Astrocyte of the cerebellum (primary cell): ENCODE measurements at regions not wholly inside any gene's neighbourhood (a gene's known extent, or its start where the extent isn't known, plus 50 kb on each side); places are given as distances from the start of the nearest gene placed in this dataset.

Experiments
- DNase-seq: peaks from one replicate; pipeline ENCODE4 v3.0.0-alpha.2; 2011; ENCODE audit warnings: low read depth
- H3K4me3 ChIP-seq: 2 replicates; pipeline ENCODE4 v1.5.1; 2011; ENCODE audit warnings: mild to moderate bottlenecking, low read depth, low read length, moderate library complexity
- in situ Hi-C: cut with HindIII; loops from 2 replicates; pipeline ENCODE4 v1.10.0; 2017; ENCODE audit warnings: low sequenced_read_pairs
- TF ChIP-seq, protein P1 (sequence below): IDR thresholded peaks from 2 replicates; pipeline ENCODE4 v1.5.1; 2012; ENCODE audit warnings: low read length, low read depth, moderate library complexity, mild to moderate bottlenecking; ENCODE audit errors: missing control alignments

DNA sequence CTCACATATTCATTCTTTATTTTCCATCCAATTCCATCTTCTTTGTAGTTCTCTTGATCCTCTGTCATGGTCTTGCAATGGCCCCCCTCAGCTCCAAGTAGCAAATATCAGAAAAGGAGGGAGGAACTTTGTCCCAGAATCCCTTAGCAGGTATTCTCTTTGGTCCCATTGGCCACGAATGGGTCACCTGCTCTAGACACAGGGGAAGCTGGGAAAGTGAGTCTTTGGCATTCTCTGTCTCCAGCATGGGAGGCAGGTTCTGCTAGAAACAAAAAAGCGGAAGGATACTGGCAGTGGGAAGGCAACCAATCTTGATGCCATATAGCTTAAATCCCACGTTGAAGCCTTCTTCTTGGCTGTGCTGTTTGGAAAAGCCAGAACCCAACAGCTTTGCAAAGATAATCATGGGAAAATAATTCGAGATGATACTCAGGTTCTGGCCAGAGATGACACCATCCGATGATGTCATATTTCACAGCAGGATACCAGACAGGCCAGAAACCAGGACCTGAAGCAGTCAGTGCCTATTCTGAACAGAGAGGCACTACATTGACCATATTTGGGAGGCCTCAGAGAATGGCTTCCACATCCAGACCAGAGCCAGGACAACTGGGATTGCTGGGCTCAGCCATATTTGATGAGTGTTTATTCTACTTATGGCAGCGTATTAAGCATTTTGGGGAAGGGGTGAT lies 110.4 kb upstream of the ATXN3L start:
- in situ Hi-C loops, result no loop called here
- no peak for DNase-seq
- TF ChIP-seq, protein P1, sequence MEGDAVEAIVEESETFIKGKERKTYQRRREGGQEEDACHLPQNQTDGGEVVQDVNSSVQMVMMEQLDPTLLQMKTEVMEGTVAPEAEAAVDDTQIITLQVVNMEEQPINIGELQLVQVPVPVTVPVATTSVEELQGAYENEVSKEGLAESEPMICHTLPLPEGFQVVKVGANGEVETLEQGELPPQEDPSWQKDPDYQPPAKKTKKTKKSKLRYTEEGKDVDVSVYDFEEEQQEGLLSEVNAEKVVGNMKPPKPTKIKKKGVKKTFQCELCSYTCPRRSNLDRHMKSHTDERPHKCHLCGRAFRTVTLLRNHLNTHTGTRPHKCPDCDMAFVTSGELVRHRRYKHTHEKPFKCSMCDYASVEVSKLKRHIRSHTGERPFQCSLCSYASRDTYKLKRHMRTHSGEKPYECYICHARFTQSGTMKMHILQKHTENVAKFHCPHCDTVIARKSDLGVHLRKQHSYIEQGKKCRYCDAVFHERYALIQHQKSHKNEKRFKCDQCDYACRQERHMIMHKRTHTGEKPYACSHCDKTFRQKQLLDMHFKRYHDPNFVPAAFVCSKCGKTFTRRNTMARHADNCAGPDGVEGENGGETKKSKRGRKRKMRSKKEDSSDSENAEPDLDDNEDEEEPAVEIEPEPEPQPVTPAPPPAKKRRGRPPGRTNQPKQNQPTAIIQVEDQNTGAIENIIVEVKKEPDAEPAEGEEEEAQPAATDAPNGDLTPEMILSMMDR, result no peak
- H3K4me3 ChIP-seq, result no peak overlapping the region

DNA sequence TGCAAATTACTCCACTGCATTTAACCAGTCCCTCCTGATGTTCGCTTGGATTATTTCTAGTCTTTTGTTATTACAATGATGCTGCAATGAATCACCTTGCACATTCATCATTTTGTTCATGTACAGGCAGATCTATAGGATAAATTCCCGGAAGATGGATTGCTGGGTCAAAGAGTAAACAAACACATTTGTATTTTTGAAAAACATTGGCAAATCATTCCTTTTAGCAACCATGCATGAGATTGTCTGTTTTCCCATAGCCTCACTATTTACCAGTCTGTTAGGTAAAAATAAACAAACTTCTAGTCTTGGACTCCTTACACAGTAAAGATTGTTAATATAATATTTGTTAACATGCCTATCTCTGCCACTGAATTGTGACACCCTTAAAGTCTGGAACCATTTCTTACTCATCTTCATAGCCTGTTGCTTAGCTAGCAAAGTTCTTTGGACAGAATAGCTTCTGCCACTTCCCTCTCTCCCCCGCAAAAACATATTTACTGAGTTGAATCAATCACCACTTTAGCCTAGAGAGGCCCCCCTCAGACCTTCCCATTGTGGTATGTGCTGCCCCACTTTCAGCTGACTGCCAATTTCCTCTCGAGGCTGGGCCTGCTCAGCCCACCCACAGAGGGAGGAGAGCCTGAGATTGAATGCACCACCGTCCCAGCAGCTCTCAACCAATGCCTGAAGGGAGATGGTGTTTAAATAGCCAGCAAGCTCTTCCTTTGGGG lies 108.4 kb upstream of the ATXN3L start:
- no peak overlapping the region for H3K4me3 ChIP-seq
- in situ Hi-C loops, result no loop called here

DNA sequence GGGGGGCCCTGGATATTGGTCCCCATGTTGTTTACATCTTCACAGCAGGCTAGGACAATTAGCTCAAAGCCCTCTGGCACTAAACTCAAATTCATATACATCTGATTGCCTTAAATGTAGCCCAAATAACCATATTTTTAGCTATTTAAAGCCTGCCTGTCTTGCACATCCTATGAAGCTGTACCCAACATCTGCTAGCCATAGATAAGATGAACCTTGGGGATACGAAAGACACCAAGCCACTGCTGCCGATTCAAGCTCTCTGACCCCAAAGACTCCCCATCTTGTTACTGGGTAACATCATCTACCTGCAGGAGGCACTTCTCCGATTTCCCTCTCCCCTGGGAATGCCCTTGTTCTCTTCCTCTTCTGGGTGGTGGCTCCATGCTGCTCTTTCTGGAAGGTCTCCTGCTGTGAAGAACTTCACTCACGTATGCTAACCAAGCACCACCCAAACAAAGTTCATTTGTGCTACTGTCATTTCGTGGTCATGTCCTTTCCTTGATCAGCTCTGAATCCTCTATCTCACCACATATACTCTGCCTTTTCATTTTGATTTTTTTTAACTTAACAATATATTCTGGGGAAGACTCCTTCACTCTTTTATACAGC lies 107.7 kb upstream of the ATXN3L start:
- TF ChIP-seq, protein P1, result no peak
- no peak overlapping the region for H3K4me3 ChIP-seq
- no peak for DNase-seq
- in situ Hi-C loops, result no loop called here

More for the DNA sequence above, 108.4 kb upstream of the ATXN3L start:
- TF ChIP-seq, protein P1, result no peak
- no peak for DNase-seq

DNA sequence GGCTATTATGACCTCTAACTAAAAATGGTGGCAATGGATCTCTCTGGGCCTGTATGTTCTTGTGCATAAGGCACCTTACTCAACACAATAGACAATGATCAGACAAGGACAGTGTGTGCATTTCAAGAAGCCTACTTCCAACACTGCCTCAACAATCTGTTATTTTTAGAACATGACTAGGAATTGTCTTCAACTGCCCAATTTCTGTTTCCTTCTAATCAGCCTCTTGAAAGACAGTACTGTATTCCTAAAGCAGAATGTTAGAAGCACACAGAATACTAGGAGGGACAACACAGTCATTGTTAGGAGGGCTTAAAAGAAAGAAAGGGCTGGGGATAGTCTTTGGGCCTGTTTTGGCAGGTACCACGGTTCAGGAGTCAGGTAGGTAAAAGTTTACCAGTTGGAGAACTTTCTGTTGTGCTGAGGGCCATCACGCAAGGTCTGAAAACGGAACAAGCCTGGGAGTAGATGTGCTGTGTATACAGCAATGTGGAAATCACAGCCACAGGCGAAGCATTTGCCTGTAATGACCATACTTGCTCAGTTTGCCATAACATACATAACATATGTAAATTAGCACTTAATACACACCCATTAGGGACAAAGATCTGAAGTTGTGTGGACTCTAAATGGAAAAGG lies 100.8 kb upstream of the ATXN3L start:
- H3K4me3 ChIP-seq, result no peak overlapping the region
- no peak for DNase-seq
- in situ Hi-C loops, result no loop called here
- TF ChIP-seq, protein P1, result no peak

DNA sequence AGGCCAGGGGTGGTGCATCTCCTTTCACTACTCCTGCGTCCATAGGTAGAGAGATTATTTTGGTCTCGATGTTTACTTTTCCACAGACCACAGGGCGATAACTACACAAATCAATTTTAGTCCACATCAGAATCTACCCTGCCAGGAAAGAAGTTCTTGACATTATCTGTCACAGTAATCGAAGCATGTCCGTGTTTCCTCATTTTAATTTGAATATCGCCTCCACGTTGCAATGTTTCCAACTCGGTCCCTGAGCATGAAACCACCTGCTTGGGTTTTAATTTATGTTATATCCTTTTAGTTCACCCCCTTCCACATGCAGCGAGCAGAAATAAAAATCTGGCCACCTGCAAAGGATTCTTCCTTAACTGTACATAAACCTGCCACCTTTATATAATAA lies 100.1 kb upstream of the ATXN3L start:
- DNase-seq, result no peak
- H3K4me3 ChIP-seq, result no peak overlapping the region
- TF ChIP-seq, protein P1, result no peak
- in situ Hi-C loops, result no loop called here

DNA sequence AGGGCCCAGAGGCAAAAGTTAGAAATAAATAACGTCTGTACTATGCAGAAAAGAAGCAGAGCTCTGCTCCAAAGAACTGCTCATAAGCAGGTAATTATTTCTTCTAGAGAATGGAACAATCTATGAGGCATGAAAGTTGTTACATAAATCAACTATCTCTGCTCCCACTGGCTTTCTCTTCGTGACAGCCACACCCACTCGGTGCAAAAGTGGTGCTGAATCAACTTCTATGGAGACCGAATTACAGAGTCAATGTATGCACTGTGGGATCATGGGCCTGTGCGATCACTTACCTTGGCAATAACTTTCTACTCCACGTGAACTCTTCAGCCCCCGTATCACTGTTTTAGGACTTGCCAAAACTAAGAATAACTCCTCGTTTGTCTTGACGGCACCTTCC lies 99.4 kb upstream of the ATXN3L start:
- no peak overlapping the region for H3K4me3 ChIP-seq
- in situ Hi-C loops, result no loop called here
- TF ChIP-seq, protein P1, result no peak
- no peak for DNase-seq
